ENCODE measurements at regions not wholly inside any gene's neighbourhood (a gene's known extent, or its start where the extent isn't known, plus 50 kb on each side); places are given as distances from the start of the nearest gene placed in this dataset.

GRCh38 chr2:163518762-163519161, 217.0 kb downstream of the FIGN start:
- TF ChIP-seq GATA2 (IDR thresholded peaks at IDR 0.05; ENCODE audit: low read depth, low read length) = no peak
- TF ChIP-seq GATA3 (IDR thresholded peaks at IDR 0.05; ENCODE audit: low read depth, low read length) = no peak

Data from SH-SY5Y (cell line).